Hematopoietic multipotent progenitor cell (in vitro differentiated cells): ENCODE measurements at regions not wholly inside any gene's neighbourhood (a gene's known extent, or its start where the extent isn't known, plus 50 kb on each side); places are given as distances from the start of the nearest gene placed in this dataset.

Experiments
- DNase-seq, 3 donors: peaks; one replicate each; pipeline ENCODE4 v3.0.0-alpha.2; 2011 to 2015; ENCODE audit warnings: low read depth in 2 of 3, low spot score in 2 of 3

DNA sequence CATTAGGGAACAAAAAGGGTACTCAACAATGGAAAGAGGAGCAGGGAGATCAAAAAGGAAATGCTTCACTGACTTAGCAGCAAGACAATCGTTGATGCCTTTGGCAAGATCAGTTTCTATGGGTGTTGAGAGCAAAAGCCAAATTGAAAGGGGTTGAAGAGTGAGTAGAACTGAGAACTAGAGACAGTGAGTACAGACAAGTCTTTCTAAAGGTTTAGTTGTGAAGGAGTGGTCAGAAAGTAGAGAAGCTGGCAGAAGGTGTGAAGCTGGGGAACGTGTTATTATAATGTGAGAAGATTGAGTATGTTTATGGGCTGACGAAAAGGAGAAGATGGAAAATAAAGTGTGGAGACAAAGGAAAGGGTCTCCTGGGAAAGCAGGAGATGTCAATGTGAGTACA, 221.2 kb upstream of the USP25 start:
- no peak for DNase-seq

DNA sequence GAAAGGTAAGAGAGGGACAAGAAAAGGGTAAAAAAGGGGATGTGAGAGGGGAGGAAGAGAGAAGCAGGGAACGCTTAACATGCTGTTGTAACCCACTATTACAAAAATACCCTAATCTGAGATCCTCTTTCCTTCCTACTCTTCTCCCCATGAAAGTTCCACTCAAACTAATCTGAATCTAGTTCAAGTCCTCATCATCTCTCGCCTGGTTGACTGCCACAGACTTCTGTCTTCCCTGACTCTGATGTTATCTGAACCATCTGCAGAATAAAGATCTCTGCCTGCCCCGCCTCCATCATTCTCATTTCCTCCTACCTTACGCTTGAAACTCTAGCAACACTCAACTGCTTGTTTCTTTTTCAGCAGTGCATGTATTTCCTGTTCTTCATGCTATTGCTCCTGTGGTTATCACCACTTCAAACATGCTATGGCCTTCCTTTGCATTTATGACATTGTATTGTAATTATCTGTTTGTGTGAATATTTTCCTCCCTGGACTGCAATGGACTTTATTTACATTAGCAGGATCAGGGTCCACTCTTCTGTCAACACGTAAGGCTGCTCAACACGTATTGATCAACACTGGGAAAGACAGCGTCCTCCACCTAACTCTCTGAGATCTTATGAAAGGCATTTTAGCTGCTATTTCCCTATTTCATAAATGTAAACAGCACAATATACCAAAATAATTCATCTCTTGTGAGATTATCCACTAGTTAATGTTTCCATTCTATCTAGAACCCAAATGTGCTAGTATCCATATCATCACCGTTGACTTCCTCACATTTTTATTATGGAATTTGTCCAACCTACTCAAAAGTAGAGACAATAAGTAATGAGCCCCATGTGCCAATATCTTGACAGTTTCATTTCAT, 215.5 kb upstream of the USP25 start:
- peak; percentile 31 to 79 (median 34) for DNase-seq

GRCh38 chr21:15515908-15516307, 213.9 kb upstream of the USP25 start:
- DNase-seq, result no peak

DNA sequence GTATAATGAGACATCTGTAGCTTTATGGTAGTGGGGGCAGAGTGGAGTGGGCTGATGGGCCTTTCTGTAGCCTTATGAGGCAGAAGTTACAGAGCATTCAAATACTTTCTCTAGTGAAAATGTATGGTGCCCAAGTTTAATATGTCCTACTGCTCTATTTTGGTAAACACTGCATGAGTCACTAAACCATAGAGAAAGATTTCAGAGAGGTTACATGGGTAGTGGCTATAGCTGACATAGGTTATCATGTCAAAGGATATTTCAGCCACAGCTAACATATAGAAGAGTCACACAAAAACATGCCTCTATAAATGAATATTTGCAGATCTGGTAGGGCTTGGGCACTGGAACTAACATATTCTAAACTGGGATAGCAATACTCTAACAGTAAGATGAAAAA, 212.4 kb upstream of the USP25 start:
- DNase-seq, result no peak

DNA sequence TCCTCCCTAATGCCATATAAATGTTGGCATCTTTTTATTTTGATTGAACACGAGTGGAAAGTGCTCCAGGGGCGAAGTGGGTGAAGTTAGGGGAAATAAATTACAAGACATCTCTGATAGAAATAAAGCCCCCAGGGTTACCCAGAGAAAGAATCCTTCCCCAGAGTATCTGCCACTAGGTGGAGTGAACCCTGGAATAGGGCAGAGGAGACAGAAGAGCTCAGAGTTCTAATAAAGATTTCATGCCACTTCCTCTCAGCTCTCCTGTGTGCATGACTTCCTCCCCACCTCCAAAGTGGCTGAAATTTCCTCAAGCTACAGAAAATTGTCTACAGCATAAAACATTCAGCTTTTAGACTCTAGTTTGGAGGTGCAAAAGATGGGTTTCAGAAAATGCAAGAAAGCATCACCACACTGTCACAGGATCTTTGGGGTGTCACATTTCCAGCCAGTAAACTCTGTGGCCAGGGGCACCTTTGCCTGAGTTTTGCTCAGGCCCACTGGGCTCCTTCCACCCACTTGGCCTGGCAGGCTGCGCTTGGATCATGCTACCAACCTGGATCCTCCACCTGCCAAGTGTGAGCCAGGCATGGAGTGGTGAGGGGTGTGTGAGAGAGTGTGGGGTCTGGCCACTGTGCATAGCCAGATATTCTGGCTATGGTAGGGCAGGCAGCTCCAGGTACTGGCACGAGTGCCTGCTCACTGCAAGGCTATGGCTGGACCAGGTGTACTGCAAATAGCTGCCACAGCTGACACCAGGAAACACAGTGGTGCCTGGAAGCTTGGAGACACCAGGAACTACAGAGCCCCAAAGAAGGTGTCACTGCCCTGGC, 208.8 kb upstream of the USP25 start:
- DNase-seq, result peak in 2 of 3 donors; percentile 9 to 44

DNA sequence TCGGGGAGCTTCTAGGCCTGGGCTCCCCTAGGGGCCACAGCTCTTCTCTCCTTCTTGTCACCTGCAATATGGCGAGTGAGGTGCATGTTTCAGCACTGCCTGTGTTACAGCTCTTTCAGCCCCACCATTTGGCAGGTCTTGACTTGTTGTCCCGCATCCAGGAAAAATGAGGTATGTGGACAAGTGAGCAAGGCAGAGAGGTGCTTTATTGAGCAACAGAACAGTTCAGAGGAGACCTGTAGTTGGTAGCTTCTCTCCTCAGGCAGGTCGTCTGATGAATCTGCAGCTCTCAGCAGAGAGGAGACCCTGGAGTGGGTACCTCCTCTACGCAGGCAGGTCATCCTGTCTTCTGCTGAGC, 208.2 kb upstream of the USP25 start:
- no peak for DNase-seq

DNA sequence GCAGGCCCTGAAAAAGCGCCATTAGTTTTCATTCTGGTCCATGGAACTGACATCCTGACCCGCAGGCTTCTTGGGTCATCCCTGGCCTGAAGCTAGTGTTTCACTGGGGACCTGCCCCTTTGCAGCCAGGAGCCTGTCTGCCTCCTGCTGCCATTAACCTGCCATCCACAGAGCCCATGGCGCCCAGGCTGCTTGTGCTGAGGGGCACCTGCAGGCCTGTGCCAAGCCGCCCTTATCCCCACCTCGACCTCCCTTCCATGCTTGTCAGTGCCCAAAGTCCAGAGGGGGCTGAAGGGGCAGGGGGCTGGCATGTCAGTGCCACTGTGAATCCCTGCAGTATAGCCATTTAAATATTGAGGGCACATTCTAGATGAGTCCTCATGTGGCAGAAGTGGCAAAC, 207.6 kb upstream of the USP25 start:
- DNase-seq, result no peak

DNA sequence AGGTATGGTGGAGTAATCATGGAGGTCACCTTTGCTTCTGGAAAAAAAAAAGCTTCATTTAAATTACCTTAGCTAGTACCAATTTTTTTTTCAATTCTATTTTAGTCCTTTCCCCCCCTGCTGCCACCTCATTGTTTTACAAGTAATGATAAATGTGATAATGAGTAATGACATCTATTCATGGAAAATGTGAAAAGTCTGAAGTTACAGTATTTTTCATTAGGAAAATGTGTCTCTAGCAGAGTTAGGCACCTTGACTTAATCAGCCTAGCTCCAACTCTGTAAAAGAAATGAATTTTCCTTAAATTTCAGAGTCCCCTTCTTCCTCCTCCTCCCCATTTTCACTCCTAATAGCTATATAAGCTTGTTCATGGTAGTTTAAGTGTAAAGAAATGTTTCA, 204.9 kb upstream of the USP25 start:
- DNase-seq, result no peak

- DNase-seq, result peak in 2 of 3 donors; percentile 9 to 41
These were observed 203.0 kb upstream of the USP25 start for GRCh38 chr21:15526798-15527197.

DNA sequence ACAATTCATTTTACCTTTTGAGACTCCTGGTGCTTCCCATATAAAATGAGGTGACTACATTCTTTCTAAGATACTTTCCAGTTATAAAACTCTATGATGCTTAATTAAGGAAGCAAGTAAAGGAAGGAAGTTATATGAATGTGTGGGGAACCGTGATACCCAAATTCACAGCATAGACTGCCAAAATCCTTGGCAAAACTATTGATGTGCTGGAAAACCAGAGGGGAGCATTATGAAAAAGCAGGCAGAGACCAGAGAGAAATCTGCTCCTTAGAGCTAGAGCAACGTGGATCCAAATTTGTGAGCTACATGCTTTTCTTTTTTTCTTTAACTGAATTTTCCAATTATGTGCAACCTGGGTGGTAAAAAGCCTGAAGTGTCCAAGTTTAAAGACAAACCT, 201.4 kb upstream of the USP25 start:
- DNase-seq, result no peak

- no peak for DNase-seq
These were observed 197.8 kb upstream of the USP25 start for GRCh38 chr21:15531986-15532385.

GRCh38 chr21:15533618-15534017, 196.2 kb upstream of the USP25 start:
- no peak for DNase-seq

- peak in 2 of 3 donors; percentile 58 to 81 for DNase-seq
These were observed 195.3 kb upstream of the USP25 start for GRCh38 chr21:15534450-15534886.

DNA sequence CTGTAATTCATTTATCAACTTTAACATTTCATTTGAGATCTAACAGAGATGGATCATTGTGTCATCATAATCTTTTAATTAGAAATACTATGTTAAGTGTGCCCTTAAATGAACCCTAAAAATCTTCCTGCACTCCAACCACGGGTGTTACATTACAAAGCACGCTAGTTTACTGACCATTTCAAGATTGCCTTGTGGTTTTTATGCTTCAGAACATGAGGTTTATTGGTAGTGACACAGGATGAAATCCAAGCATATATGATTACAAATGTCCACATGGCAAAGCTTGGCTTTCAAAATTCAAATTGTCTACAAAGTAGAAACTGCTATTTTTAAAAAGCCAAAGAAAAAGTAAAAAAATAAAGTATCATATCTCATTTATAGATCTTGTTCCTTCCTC, 190.4 kb upstream of the USP25 start:
- no peak for DNase-seq

GRCh38 chr21:15543473-15543872, 186.3 kb upstream of the USP25 start:
- DNase-seq, result no peak

- no peak for DNase-seq
These were observed 180.1 kb upstream of the USP25 start for GRCh38 chr21:15549671-15550070.

DNA sequence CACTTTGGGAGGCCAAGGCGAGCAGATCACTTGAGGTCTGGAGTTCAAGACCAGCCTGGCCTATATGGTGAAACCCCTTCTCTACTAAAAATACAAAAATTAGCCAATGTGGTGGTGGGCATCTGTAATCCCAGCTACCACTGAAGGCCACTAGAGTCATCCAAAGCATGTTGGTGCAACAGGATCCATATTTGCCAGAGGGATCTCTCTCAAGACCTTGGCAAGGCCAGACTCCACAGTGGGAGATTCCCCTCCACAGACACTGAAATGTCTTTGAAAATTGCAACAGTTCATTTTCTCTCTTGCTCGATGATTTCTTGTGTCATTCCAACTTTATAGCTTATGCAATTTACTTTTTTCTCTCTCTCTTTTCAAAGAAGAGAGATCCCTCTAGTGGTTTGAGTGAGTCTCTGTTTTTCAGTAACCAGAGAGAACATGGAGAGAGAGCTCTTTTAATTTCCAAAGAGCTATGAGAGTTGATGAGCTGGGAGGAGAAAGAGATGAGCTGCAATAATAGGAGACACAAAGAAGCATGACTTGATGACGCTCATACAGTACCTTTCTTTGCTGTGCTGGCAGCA, 176.8 kb upstream of the USP25 start:
- DNase-seq, result peak in 2 of 3 donors; percentile 27 to 71

- no peak for DNase-seq
These were observed 171.9 kb upstream of the USP25 start for GRCh38 chr21:15557925-15558324.

- no peak for DNase-seq
These were observed 170.9 kb upstream of the USP25 start for GRCh38 chr21:15558884-15559283.

- no peak for DNase-seq
These were observed 170.1 kb upstream of the USP25 start for GRCh38 chr21:15559660-15560059.

GRCh38 chr21:15560383-15561056, 169.3 kb upstream of the USP25 start:
- peak in 1 of 3 donors; percentile 23 for DNase-seq
